C4-2B (cell line): ENCODE measurements at regions not wholly inside any gene's neighbourhood (a gene's known extent, or its start where the extent isn't known, plus 50 kb on each side); places are given as distances from the start of the nearest gene placed in this dataset.

Source experiments
- ZFX ChIP-seq: fragments of 450-650 bp; IDR thresholded peaks from 2 replicates; pipeline ENCODE4 v1.6.1; 2017
- TF ChIP-seq, protein P1 (sequence below): fragments of 450-650 bp; conservative IDR thresholded peaks from 2 replicates; pipeline ENCODE4 v1.5.1; 2017; ENCODE audit warnings: mild to moderate bottlenecking

DNA sequence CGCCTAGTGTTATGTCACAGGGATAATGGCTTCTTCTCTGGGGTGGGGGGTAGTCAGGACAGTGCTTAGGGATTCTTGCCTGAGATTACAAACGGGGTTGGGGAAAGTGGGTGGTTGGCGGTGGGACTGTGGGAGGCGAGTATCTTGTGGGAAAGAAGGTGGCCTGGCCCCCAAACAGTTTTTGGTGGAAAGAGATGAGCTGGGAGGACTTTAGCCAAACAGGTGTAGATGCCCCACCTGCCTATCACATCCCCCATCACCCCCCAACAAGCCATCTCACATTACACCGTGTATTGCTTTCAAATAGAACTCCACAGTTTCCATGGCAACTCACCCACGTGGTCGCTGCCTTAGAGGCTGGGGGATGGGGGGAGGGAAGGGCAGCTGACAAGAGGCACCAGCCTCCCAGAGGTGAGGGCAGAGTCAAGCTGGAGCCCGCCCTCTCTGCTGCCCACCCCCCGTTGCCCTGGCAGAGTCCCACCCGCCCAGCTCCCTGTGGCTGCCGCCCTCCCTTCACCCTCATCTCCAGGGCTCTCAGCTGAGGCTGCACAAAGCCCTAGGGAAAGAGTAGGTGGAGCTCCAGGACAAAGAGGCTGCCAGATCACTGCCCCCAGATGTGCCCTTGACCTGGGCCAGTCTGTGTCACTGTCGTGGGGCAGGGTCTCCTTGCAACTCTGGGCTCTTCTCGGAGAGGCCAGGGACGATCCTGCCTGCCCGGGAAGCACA, 98.3 kb downstream of the LRRC74A start:
- TF ChIP-seq, protein P1, sequence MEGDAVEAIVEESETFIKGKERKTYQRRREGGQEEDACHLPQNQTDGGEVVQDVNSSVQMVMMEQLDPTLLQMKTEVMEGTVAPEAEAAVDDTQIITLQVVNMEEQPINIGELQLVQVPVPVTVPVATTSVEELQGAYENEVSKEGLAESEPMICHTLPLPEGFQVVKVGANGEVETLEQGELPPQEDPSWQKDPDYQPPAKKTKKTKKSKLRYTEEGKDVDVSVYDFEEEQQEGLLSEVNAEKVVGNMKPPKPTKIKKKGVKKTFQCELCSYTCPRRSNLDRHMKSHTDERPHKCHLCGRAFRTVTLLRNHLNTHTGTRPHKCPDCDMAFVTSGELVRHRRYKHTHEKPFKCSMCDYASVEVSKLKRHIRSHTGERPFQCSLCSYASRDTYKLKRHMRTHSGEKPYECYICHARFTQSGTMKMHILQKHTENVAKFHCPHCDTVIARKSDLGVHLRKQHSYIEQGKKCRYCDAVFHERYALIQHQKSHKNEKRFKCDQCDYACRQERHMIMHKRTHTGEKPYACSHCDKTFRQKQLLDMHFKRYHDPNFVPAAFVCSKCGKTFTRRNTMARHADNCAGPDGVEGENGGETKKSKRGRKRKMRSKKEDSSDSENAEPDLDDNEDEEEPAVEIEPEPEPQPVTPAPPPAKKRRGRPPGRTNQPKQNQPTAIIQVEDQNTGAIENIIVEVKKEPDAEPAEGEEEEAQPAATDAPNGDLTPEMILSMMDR = no peak
- TF ChIP-seq ZFX = no peak
